Ramos (cell line): ENCODE measurements at regions not wholly inside any gene's neighbourhood (a gene's known extent, or its start where the extent isn't known, plus 50 kb on each side); places are given as distances from the start of the nearest gene placed in this dataset.

Source experiments
- in situ Hi-C: fragments of 300-500 bp; cut with MboI; formaldehyde crosslinking; loops from one replicate; pipeline ENCODE4 v1.14.3; 2022; ENCODE audit warnings: low sequenced_read_pairs; ENCODE audit not compliant: unreplicated experiment

DNA sequence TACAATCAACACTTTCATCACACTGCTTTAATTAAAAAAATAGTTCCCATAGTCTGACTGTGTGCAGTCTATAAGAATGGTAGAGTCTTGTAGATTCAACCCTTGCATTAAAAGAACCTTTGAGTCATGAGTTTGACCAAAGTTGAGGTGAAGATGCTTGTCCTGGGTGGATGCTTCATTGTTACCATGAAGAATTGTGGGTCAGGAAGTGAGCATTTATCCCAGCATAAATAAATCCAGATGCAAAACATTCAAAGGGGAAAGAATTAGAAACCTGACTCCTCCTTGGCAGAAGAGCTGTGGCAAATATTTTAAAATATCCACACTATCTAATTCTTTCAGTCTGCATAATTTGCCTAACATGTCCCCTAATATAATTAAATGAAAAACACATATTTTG, 72.9 kb upstream of the SPAG17 start:
- in situ Hi-C loops = no loop called here

DNA sequence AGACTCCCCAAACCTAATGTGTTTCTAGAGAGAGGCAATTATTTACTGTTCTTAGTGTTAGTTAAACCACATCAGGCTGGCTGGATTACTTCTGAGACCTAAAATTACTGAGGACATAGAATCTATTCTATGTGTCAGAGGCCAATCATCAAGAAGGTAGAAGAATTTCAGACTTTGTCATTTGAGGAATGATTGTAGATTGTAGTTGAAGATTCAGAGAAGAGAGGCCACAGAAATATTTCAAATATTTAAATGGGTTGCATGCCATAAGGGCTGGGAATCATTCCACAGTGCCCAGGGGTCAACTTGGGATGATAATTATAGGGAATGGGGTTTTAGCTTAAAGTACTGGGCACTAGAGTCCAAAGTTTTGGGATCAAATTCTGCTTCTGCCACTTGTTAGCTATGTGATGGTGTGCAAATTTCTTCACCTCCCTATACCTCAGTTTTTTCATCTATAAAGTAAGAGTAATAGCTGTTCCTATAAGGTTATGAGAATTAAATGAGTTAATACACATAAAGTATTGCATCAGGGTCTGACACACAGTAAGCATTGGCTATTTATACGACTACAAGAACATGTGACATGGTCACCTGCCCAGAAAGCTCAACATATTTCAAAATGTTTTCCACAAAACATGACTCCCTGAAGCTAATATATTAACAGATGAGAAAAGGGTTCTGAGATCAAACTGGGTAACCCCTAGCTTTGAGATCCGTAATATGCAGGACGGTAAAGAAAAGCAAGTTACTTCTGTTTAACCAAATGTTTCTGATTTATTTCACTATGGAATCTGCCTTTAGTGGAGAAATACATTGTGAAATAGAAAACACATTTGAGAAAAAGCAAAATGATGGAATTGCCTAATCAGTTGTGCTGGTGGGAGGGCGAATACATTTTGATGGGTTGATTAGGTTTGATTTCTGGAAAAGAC, 69.7 kb upstream of the SPAG17 start:
- in situ Hi-C loops = no loop called here

GRCh38 chr1:118254001-118254400, 69.0 kb upstream of the SPAG17 start:
- in situ Hi-C loops = no loop called here

- in situ Hi-C loops = no loop called here
Observed at GRCh38 chr1:118253053-118253915, 68.3 kb upstream of the SPAG17 start.

GRCh38 chr1:118252624-118253023, 67.6 kb upstream of the SPAG17 start:
- in situ Hi-C loops = no loop called here

DNA sequence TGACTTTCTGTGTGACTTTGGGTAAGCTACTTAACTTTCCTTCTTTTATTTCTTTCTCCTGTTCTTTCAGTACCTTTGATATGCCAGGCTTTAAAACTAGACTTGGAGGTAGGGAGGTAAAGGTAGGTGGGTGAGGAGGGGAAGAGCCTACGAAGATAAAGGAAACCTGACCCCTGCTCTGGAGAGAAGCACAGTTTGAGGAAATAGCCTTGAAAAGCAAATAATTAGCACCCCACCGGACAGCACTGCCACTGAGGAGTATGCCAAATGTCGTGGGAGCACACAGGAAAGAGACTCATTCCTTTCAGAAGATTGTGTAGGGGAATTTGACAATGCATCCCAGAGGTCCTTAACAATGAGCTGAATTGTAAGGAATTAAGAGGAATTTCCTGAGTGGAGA, 65.2 kb upstream of the SPAG17 start:
- in situ Hi-C loops = no loop called here

DNA sequence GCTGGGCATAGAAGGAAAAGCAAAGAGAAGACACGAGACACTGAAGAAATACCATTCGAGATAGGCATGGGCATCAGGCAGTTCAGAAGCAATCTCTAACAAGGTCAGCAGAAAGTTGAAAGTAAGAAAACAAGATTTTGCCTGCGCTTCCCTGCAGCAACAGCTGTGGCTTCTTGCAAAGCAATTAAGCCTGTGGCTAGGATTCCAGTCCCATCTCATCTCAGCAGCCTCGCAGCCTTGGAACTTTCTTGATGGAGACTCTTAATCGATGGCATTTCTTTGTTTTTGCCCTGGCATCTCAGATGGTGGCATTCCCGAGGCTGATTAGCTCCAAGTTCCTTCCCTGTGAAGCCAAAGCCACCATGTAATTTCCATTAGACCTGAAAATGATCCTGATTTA, 64.6 kb upstream of the SPAG17 start:
- in situ Hi-C loops = no loop called here

DNA sequence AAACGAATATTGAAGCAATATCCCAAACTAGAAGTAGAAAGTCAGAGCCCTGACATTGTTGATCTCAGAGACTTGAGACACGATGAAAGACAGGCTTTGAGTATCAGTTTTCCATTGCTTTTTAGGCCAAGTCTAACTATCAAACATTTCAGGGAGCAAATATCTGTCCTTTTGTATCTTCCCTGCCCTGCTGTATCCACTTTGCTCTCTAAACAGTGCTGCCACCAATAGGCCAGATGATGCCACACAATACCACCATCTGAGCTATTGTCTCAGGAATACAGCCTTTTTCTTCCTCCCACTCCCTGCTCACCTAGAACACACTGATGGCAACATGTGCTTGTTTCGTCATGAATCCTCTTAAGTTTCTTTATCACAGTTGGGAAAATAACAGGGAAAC, 62.6 kb upstream of the SPAG17 start:
- in situ Hi-C loops = no loop called here

DNA sequence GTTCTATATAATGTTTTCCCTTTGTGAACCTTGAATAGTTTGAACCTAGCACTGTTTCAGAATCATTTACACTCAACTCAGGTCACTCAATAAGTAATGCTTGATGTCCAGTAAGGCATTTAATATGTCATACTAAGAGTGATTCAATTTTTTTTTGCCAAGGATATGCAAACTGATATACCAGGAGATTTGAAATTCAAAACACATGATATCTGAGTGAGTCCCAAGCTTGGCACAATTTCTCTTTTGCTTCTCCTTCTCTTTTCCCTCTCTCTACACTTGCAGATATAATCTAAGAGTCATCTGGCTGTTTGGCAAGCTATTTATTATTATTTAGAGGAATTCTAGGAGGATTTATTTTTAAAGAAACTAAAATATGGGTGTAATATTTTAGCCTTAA, 61.6 kb upstream of the SPAG17 start:
- in situ Hi-C loops = no loop called here

DNA sequence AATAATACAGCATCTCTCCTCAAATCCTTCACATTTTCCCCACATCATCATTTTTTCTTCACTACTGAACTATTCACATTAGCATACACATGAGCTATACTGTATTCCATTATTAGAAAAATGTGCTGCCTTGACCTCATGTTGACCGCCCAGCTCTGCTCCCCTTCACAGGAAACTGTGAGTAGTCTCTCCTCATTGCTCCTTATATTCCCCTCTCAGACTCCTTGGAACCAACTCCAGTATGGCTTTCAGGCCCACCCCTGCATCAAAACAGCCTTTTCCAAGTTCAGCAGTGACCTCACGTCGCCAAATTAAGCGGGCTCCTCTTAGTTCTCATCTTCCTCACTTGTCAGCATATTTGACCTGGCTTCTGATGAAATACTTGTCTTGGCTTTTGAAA, 59.2 kb upstream of the SPAG17 start:
- in situ Hi-C loops = no loop called here

- in situ Hi-C loops = no loop called here
Observed at GRCh38 chr1:118243269-118243668, 58.2 kb upstream of the SPAG17 start.
